Trophoblast cell (in vitro differentiated cells and primary cell): ENCODE measurements at regions not wholly inside any gene's neighbourhood (a gene's known extent, or its start where the extent isn't known, plus 50 kb on each side); places are given as distances from the start of the nearest gene placed in this dataset.
"Not testable (repeated sequence)": the region's sequence is repeated elsewhere in the genome, so short reads cannot be mapped to it uniquely, and the experiment has no call there.

Experiments used
- DNase-seq, 2 donors: peaks; one replicate each; pipeline ENCODE4 v3.0.0-alpha.2; 2016
- H2AFZ ChIP-seq: 2 replicates; pipeline ENCODE4 v1.6.1; 2013; ENCODE audit warnings: low read length, moderate library complexity, mild to moderate bottlenecking; ENCODE audit not compliant: insufficient read depth, poor library complexity
- H2AK5ac ChIP-seq: 2 replicates; pipeline ENCODE4 v1.6.1; 2013; ENCODE audit warnings: mild to moderate bottlenecking, low read length
- H2BK120ac ChIP-seq: 2 replicates; pipeline ENCODE4 v1.6.1; 2013; ENCODE audit warnings: low read length, mild to moderate bottlenecking, moderate library complexity; ENCODE audit not compliant: insufficient read depth, poor library complexity
- H2BK12ac ChIP-seq: 2 replicates; pipeline ENCODE4 v1.6.1; 2013; ENCODE audit warnings: mild to moderate bottlenecking, low read length, moderate library complexity
- H2BK5ac ChIP-seq: 2 replicates; pipeline ENCODE4 v1.6.1; 2013; ENCODE audit warnings: low read length, low read depth, moderate library complexity, mild to moderate bottlenecking; ENCODE audit not compliant: poor library complexity
- H3K14ac ChIP-seq: 2 replicates; pipeline ENCODE4 v1.6.1; 2013; ENCODE audit warnings: mild to moderate bottlenecking, low read length
- H3K18ac ChIP-seq: 2 replicates; pipeline ENCODE4 v1.6.1; 2013; ENCODE audit warnings: mild to moderate bottlenecking, low read length
- H3K23ac ChIP-seq: 2 replicates; pipeline ENCODE4 v1.6.1; 2013; ENCODE audit warnings: low read length
- H3K27ac ChIP-seq: 2 replicates; pipeline ENCODE4 v1.5.1; 2013; ENCODE audit warnings: low read depth, mild to moderate bottlenecking, inconsistent platforms, low read length, moderate library complexity
- H3K27me3 ChIP-seq: 2 replicates; pipeline ENCODE4 v1.6.1; 2013; ENCODE audit warnings: inconsistent platforms, mild to moderate bottlenecking, low read length, moderate library complexity; ENCODE audit not compliant: insufficient read depth
- H3K36me3 ChIP-seq, 2 experiments: 1 replicate in 1 of 2; 2 replicates in 1 of 2; pipeline ENCODE4 v1.6.1; 2013; ENCODE audit warnings: low read length in 2 of 2, mild to moderate bottlenecking in 2 of 2, moderate library complexity in 1 of 2; ENCODE audit not compliant: insufficient read depth in 2 of 2, control insufficient read depth in 1 of 2
- H3K4ac ChIP-seq: 2 replicates; pipeline ENCODE4 v1.6.1; 2013; ENCODE audit warnings: low read depth, mild to moderate bottlenecking, low read length, moderate library complexity
- H3K4me1 ChIP-seq, 2 experiments: 1 replicate in 1 of 2; 2 replicates in 1 of 2; pipeline ENCODE4 v1.6.1; 2013; ENCODE audit warnings: low read length in 2 of 2, mild to moderate bottlenecking in 2 of 2, moderate library complexity in 1 of 2; ENCODE audit not compliant: insufficient read depth in 2 of 2, control insufficient read depth in 1 of 2
- H3K4me2 ChIP-seq: 2 replicates; pipeline ENCODE4 v1.6.1; 2013; ENCODE audit warnings: inconsistent platforms, mild to moderate bottlenecking, low read length, moderate library complexity
- H3K4me3 ChIP-seq: 2 replicates; pipeline ENCODE4 v1.5.1; 2013; ENCODE audit warnings: mild to moderate bottlenecking, low read depth, low read length, inconsistent platforms
- H3K79me1 ChIP-seq: one replicate; pipeline ENCODE4 v1.6.1; 2013; ENCODE audit warnings: low read length
- H3K79me2 ChIP-seq: 2 replicates; pipeline ENCODE4 v1.6.1; 2013; ENCODE audit warnings: low read length, mild to moderate bottlenecking; ENCODE audit not compliant: control insufficient read depth, insufficient read depth, poor library complexity
- H3K9ac ChIP-seq: 2 replicates; pipeline ENCODE4 v1.6.1; 2013; ENCODE audit warnings: mild to moderate bottlenecking, low read length
- H3K9me3 ChIP-seq: 2 replicates; pipeline ENCODE4 v1.6.1; 2013; ENCODE audit warnings: low read depth, mild to moderate bottlenecking, control low read depth, inconsistent platforms, low read length; ENCODE audit not compliant: insufficient read depth
- H4K12ac ChIP-seq: 2 replicates; pipeline ENCODE4 v1.6.1; 2013; ENCODE audit warnings: low read depth, mild to moderate bottlenecking, low read length, moderate library complexity
- H4K8ac ChIP-seq: 2 replicates; pipeline ENCODE4 v1.6.1; 2013; ENCODE audit warnings: low read depth, mild to moderate bottlenecking, low read length, moderate library complexity
- H4K91ac ChIP-seq: one replicate; pipeline ENCODE4 v1.6.1; 2013; ENCODE audit warnings: low read depth, mild to moderate bottlenecking, low read length, moderate library complexity
- WGBS: extraction: QIAGEN DNeasy Blood & Tissue Kit; methylation state at CpG from one replicate; pipeline ENCODE4 v1.1.7; 2013; ENCODE audit warnings: missing lambda C conversion rate; ENCODE audit not compliant: insufficient read length, insufficient coverage; ENCODE audit errors: extremely low coverage; 5-methylcytosine and 5-hydroxymethylcytosine counted together

DNA sequence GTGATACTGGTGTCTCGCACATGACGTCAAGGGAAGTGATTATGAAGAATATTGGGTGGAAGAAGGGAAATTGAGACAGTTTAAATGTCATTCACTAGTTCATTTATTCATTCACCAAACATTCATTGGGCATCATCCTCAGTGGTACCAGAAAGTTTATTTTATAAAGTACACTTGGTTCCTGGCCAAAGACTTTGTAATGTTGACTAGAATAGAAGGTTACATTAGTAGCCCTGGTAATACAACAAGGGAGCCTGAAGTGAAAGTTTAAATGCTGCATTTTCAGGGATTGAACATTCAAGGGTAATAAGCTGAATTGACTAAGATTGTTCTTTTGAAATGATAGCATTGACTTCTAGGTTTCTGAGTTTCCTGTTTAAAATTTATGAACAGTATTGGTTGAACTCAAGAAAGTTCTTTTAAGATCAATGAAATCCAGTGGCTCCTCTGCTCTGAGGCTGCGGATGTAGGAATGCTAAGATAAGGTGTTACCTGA lies 236.8 kb upstream of the BTG1 start:
- H3K27me3 ChIP-seq = no peaks in the 10 kb centered on the region
- H2AK5ac ChIP-seq = no peak overlapping the region
- H3K9ac ChIP-seq = no peak overlapping the region
- H4K8ac ChIP-seq = no peak overlapping the region
- H3K4me1 ChIP-seq = peaks cover 0 to 2% of the 10 kb centered on the region in 2 experiments
- no peak overlapping the region for H3K18ac ChIP-seq
- no peak overlapping the region for H3K4me2 ChIP-seq
- no peak overlapping the region for H3K4me3 ChIP-seq
- H3K23ac ChIP-seq = no peak overlapping the region
- no CpG with 5 or more reads among the region's 3 CpGs for WGBS
- no peak overlapping the region for H3K27ac ChIP-seq
- H3K4ac ChIP-seq = no peak overlapping the region
- no peak for DNase-seq
- no peaks in the 10 kb centered on the region for H3K9me3 ChIP-seq
- no peaks in the 10 kb centered on the region for H3K79me1 ChIP-seq
- H3K79me2 ChIP-seq = no peaks in the 10 kb centered on the region
- no peak overlapping the region for H4K12ac ChIP-seq
- H2AFZ ChIP-seq = no peak overlapping the region
- no peaks in the 10 kb centered on the region for H3K36me3 ChIP-seq
- no peak overlapping the region for H2BK12ac ChIP-seq
- H2BK5ac ChIP-seq = no peak overlapping the region
- no peak overlapping the region for H2BK120ac ChIP-seq
- no peak overlapping the region for H3K14ac ChIP-seq
- no peak overlapping the region for H4K91ac ChIP-seq

DNA sequence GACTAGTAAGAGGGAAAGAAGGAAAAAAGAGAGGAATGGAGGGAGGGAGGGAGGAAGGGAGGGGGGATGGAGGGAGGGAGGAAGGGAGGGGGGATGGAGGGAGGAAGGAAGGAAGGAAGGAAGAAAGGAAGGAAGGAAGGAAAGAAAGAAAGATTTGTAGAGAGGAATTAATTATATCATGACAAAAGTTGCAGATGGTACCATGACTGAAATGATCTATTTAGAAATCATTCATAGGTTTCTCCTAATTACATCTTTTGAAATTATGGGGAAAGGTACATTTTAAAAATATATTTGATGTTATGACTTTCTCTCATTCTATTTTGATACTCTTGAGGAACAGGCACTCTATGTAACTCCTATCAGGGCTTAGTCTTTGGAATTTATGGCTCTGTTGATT lies 236.2 kb upstream of the BTG1 start:
- Histone ChIP-seq H2AFZ (no peak overlapping the region), H3K27me3 (no peaks in the 10 kb centered on the region), H3K4me2 (no peak overlapping the region), H3K23ac (no peak overlapping the region), H3K27ac (no peak overlapping the region), H3K18ac (no peak overlapping the region), H3K4me3 (no peak overlapping the region), H3K79me1 (no peaks in the 10 kb centered on the region), H3K36me3 (no peaks in the 10 kb centered on the region), H2BK120ac (no peak overlapping the region), H3K14ac (no peak overlapping the region), H2BK5ac (no peak overlapping the region), H3K4me1 (peaks cover 0 to 2% of the 10 kb centered on the region in 2 experiments), H3K79me2 (no peaks in the 10 kb centered on the region), H4K91ac (no peak overlapping the region), H4K12ac (no peak overlapping the region), H2BK12ac (no peak overlapping the region), H3K9me3 (no peaks in the 10 kb centered on the region), H2AK5ac (no peak overlapping the region), H3K4ac (no peak overlapping the region), H3K9ac (no peak overlapping the region), H4K8ac (no peak overlapping the region)
- DNase-seq = no peak

DNA sequence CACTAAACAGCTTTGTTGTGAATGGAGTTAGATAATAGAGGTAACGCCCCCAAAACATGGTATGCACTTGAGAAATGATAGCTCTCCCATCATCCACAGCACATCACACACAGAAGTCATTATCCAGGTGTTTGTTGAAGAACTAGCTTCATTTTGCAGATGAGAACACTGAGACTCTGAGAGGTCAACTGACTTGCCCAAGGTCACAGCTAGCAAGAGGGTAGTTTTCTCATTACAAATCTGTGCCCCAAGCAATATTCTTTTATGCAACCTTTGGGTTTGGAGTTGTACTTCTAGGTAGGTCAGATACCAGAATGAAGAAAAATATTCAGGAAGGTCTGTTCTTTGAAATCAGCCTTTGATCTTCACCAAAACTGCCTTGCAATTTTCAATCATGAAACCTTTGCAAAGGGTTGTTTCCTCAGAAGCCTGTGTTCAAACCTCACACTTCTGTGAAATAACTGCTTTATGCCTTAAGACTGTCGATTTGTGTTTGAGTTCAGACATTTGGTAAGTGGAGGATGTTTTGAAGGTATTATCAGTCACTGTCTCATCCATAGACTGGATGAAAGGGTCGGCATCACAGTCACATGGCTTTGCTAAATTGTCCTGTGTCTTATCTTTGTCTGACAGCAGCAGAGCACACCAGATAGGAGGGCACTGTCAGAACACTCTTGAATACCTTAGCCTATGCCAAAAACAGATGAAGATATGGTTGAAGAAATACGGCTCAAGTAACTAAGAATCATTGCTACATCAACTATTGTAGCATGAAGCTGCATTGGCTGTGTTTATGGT lies 233.2 kb upstream of the BTG1 start:
- DNase-seq = no peak
- no peak overlapping the region for H3K4me3 ChIP-seq

DNA sequence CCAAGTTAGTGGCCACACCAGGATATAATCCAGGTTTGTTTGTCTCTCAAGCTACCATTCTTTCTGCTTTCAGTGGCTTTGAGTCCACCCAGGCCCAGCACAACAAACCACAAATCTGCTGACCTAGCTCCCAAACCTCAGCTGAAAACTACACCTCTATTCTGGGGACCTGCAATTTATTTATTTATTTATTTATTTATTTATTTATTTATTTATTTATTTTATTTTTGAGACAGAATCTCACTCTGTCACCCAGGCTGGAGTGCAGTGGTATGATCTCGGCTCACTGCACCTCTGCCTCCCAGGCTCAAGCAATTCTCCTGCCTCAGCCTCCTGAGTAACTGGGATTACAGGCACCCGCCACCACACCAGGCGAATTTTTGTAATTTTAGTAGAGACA lies 229.9 kb upstream of the BTG1 start:
- not testable (repeated sequence) for H4K8ac ChIP-seq, H2AFZ ChIP-seq, H4K91ac ChIP-seq, H3K79me1 ChIP-seq, H3K18ac ChIP-seq, H4K12ac ChIP-seq, H2BK5ac ChIP-seq, H3K14ac ChIP-seq, H3K27me3 ChIP-seq, H3K36me3 ChIP-seq, H3K23ac ChIP-seq, H3K9ac ChIP-seq, H3K9me3 ChIP-seq, H3K4me1 ChIP-seq, H2AK5ac ChIP-seq, H3K4me2 ChIP-seq, H3K4me3 ChIP-seq, H3K27ac ChIP-seq, H3K79me2 ChIP-seq, H3K4ac ChIP-seq, DNase-seq, H2BK120ac ChIP-seq, H2BK12ac ChIP-seq
- no CpG with 5 or more reads among the region's 3 CpGs for WGBS

More for the DNA sequence above, 233.2 kb upstream of the BTG1 start:
- no peak overlapping the region for H2AFZ ChIP-seq
- peaks cover 0 to 2% of the 10 kb centered on the region in 2 experiments for H3K4me1 ChIP-seq
- no peaks in the 10 kb centered on the region for H3K27me3 ChIP-seq
- H3K36me3 ChIP-seq = no peaks in the 10 kb centered on the region
- no peak overlapping the region for H3K14ac ChIP-seq
- no peak overlapping the region for H3K9ac ChIP-seq
- H3K4ac ChIP-seq = no peak overlapping the region
- H2AK5ac ChIP-seq = no peak overlapping the region
- H3K79me2 ChIP-seq = no peaks in the 10 kb centered on the region
- no peak overlapping the region for H2BK120ac ChIP-seq
- no peak overlapping the region for H4K91ac ChIP-seq
- H3K4me2 ChIP-seq = no peak overlapping the region
- H3K79me1 ChIP-seq = no peaks in the 10 kb centered on the region
- H3K9me3 ChIP-seq = no peaks in the 10 kb centered on the region
- WGBS = no CpG with 5 or more reads among the region's 4 CpGs
- H3K27ac ChIP-seq = no peak overlapping the region
- H2BK5ac ChIP-seq = no peak overlapping the region
- H3K23ac ChIP-seq = no peak overlapping the region
- no peak overlapping the region for H4K12ac ChIP-seq
- no peak overlapping the region for H4K8ac ChIP-seq
- no peak overlapping the region for H3K18ac ChIP-seq
- H2BK12ac ChIP-seq = no peak overlapping the region
